ENCODE measurements at regions not wholly inside any gene's neighbourhood (a gene's known extent, or its start where the extent isn't known, plus 50 kb on each side); places are given as distances from the start of the nearest gene placed in this dataset.

DNA sequence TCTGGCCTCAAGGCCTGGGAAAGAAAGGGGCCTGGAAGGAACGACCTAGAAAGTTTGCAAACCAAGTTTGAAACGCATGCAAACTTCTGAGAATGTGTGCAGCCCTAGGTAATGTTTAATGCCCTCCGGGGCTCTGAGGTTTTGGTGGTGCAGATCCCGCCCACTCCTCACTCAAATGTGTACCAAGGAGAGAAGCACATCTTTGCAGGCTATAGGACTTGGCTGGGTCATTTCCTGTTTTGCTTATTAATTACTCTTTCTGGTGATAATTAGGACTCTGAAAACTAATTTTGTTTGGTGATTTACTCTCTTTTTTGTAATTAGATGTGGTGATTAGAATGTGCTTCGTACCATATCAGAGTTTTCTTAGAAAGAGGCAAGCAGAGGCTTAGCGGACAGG is 625.9 kb upstream of the CADM1 start:
- no peak overlapping the region for H2BK5ac ChIP-seq (ENCODE audit: low read depth, low read length, poor library complexity)
- peak overlapping the region; percentile 21 for H4K91ac ChIP-seq (ENCODE audit: low read depth, low read length)
- H3K79me2 ChIP-seq (ENCODE audit: control insufficient read depth, insufficient read depth, low read length, poor library complexity) = no peaks in the 10 kb centered on the region
- no peak overlapping the region for H3K14ac ChIP-seq (ENCODE audit: low read length)
- no peak overlapping the region for H3K27ac ChIP-seq (ENCODE audit: low read depth, low read length)
- H2AK5ac ChIP-seq (ENCODE audit: low read length) = peak overlapping the region; percentile 85
- H3K4me1 ChIP-seq (ENCODE audit: control insufficient read depth in 1 of 2, insufficient read depth in 2 of 2, low read length in 2 of 2) = peaks cover 21 to 27% of the 10 kb centered on the region in 2 experiments
- H2BK120ac ChIP-seq (ENCODE audit: insufficient read depth, low read length, poor library complexity) = no peak overlapping the region
- H2BK12ac ChIP-seq (ENCODE audit: low read length) = no peak overlapping the region
- no peak overlapping the region for H3K4me3 ChIP-seq (ENCODE audit: low read depth, low read length)
- no peak overlapping the region for H3K4me2 ChIP-seq (ENCODE audit: low read length)
- H3K27me3 ChIP-seq (ENCODE audit: insufficient read depth, low read length) = no peaks in the 10 kb centered on the region
- H3K9me3 ChIP-seq (ENCODE audit: insufficient read depth, low read depth, low read length) = no peaks in the 10 kb centered on the region
- no peak overlapping the region for H4K8ac ChIP-seq (ENCODE audit: low read depth, low read length)
- H4K12ac ChIP-seq (ENCODE audit: low read depth, low read length) = no peak overlapping the region
- no peaks in the 10 kb centered on the region for H3K36me3 ChIP-seq (ENCODE audit: control insufficient read depth in 1 of 2, insufficient read depth in 2 of 2, low read length in 2 of 2)
- no peak overlapping the region for H3K4ac ChIP-seq (ENCODE audit: low read depth, low read length)
- no peak overlapping the region for H2AFZ ChIP-seq (ENCODE audit: insufficient read depth, low read length, poor library complexity)
- H3K18ac ChIP-seq (ENCODE audit: low read length) = no peak overlapping the region
- H3K23ac ChIP-seq (ENCODE audit: low read length) = no peak overlapping the region
- no CpG with 5 or more reads among the region's 6 CpGs for WGBS (ENCODE audit: extremely low coverage, insufficient coverage, insufficient read length)
- DNase-seq = no peak
- H3K9ac ChIP-seq (ENCODE audit: low read length) = no peak overlapping the region
- H3K79me1 ChIP-seq (ENCODE audit: low read length) = peaks cover 6% of the 10 kb centered on the region

DNA sequence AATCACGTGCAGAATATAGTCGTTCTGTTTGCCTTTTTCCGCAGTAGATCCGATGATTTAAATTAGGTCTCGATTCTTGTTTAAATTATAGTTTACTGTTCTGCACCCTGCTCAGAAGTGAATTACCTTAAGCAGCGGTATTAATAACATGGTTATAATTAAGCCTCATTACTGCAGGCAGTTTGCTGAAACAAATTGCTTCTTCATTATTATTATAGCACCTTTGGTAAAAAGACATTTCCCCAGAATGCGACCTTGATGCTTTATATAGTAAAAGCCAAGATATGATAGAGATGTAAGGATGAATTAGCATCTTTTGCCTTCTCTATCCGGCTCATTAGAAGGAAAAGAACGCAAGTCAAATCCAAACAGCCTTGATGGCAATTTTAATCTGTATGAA is 625.2 kb upstream of the CADM1 start:
- Histone ChIP-seq H3K36me3 (ENCODE audit: control insufficient read depth in 1 of 2, insufficient read depth in 2 of 2, low read length in 2 of 2) (no peaks in the 10 kb centered on the region), H3K4me2 (ENCODE audit: low read length) (no peak overlapping the region)

DNA sequence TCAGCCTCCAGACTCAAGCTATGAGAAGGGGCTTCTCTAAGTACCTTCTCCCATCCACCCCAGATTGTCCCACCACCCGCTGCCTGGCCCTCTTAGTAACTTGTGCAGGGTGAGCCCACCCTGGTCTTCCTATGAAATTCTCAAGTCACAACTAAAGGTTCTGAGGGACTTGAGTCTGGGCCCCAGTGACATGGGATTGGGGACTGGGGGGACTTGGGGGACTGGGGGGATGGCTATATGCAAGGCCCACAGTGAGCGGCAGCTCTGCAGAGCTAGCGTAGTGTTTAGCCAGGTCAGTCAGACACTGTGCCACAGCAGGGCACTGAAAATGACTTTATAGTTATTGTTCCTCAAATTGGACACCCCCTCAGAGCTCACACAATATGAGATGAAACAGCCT is 622.3 kb upstream of the CADM1 start:
- H3K4me1 ChIP-seq (ENCODE audit: control insufficient read depth in 1 of 2, insufficient read depth in 2 of 2, low read length in 2 of 2) = peaks cover 9 to 13% of the 10 kb centered on the region in 2 experiments
- no peak overlapping the region for H3K14ac ChIP-seq (ENCODE audit: low read length)
- no peak overlapping the region for H2AFZ ChIP-seq (ENCODE audit: insufficient read depth, low read length, poor library complexity)

More for the DNA sequence above, 625.2 kb upstream of the CADM1 start:
- DNase-seq = no peak
- H3K9ac ChIP-seq (ENCODE audit: low read length) = no peak overlapping the region
- H2AFZ ChIP-seq (ENCODE audit: insufficient read depth, low read length, poor library complexity) = no peak overlapping the region
- no peak overlapping the region for H4K8ac ChIP-seq (ENCODE audit: low read depth, low read length)
- H3K14ac ChIP-seq (ENCODE audit: low read length) = no peak overlapping the region
- H2BK120ac ChIP-seq (ENCODE audit: insufficient read depth, low read length, poor library complexity) = no peak overlapping the region
- peaks cover 21 to 27% of the 10 kb centered on the region in 2 experiments for H3K4me1 ChIP-seq (ENCODE audit: control insufficient read depth in 1 of 2, insufficient read depth in 2 of 2, low read length in 2 of 2)
- H3K79me1 ChIP-seq (ENCODE audit: low read length) = peaks cover 6% of the 10 kb centered on the region
- H4K12ac ChIP-seq (ENCODE audit: low read depth, low read length) = no peak overlapping the region
- no peak overlapping the region for H2BK12ac ChIP-seq (ENCODE audit: low read length)
- no peak overlapping the region for H2BK5ac ChIP-seq (ENCODE audit: low read depth, low read length, poor library complexity)
- H4K91ac ChIP-seq (ENCODE audit: low read depth, low read length) = no peak overlapping the region
- no peak overlapping the region for H3K23ac ChIP-seq (ENCODE audit: low read length)
- H3K4me3 ChIP-seq (ENCODE audit: low read depth, low read length) = no peak overlapping the region
- H3K79me2 ChIP-seq (ENCODE audit: control insufficient read depth, insufficient read depth, low read length, poor library complexity) = no peaks in the 10 kb centered on the region
- H3K27ac ChIP-seq (ENCODE audit: low read depth, low read length) = no peak overlapping the region
- no peaks in the 10 kb centered on the region for H3K27me3 ChIP-seq (ENCODE audit: insufficient read depth, low read length)
- WGBS (ENCODE audit: extremely low coverage, insufficient coverage, insufficient read length) = no CpG with 5 or more reads among the region's 9 CpGs
- no peak overlapping the region for H3K4ac ChIP-seq (ENCODE audit: low read depth, low read length)
- no peak overlapping the region for H2AK5ac ChIP-seq (ENCODE audit: low read length)
- no peak overlapping the region for H3K18ac ChIP-seq (ENCODE audit: low read length)
- no peaks in the 10 kb centered on the region for H3K9me3 ChIP-seq (ENCODE audit: insufficient read depth, low read depth, low read length)

DNA sequence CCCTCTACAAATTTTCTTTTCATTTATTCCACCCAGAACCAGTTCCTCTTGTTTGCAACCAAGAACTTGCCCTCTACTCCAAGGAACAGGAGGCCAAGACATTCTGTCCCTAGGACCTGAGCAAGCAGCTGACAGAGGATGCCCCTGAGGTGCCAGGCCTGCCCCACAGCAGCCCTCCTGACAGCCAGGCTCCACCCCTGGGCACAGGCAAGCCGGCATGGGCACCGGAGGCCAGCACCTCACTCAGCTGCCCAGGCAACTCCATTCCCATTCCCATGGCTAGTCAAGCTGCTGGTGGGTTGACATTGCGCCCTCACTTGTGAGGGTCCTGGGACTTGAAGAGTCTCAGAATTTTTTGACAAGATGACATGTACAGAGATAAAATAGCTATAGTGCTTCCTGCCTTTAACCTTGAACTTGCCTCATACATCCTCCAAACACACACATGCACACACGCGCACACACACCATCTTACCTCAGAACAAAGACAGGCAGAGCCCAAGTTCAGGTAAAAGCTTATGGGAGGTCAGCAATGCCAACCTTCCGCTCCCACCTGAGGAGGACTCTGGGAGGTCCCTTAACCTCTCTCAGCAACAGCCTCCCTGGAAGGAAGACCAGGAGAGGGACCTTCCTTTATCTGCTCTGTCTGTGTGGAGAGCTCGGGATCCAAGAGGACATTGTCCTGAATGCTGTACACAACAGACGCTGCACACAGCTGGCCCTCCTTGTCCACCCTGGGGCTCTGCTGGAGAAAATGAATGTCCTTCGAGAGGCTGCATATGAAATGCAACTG is 620.9 kb upstream of the CADM1 start:
- no peaks in the 10 kb centered on the region for H3K9me3 ChIP-seq (ENCODE audit: insufficient read depth, low read depth, low read length)
- no peak overlapping the region for H2AFZ ChIP-seq (ENCODE audit: insufficient read depth, low read length, poor library complexity)
- H2BK12ac ChIP-seq (ENCODE audit: low read length) = peak overlapping the region; percentile 27
- H3K4me2 ChIP-seq (ENCODE audit: low read length) = no peak overlapping the region
- no peaks in the 10 kb centered on the region for H3K79me1 ChIP-seq (ENCODE audit: low read length)
- no peaks in the 10 kb centered on the region for H3K36me3 ChIP-seq (ENCODE audit: control insufficient read depth in 1 of 2, insufficient read depth in 2 of 2, low read length in 2 of 2)
- H3K14ac ChIP-seq (ENCODE audit: low read length) = no peak overlapping the region
- no peak overlapping the region for H2BK120ac ChIP-seq (ENCODE audit: insufficient read depth, low read length, poor library complexity)
- no peak overlapping the region for H3K4ac ChIP-seq (ENCODE audit: low read depth, low read length)
- no peaks in the 10 kb centered on the region for H3K27me3 ChIP-seq (ENCODE audit: insufficient read depth, low read length)
- no peak overlapping the region for H3K23ac ChIP-seq (ENCODE audit: low read length)
- H4K12ac ChIP-seq (ENCODE audit: low read depth, low read length) = no peak overlapping the region
- H3K4me1 ChIP-seq (ENCODE audit: control insufficient read depth in 1 of 2, insufficient read depth in 2 of 2, low read length in 2 of 2) = peaks cover 3 to 7% of the 10 kb centered on the region in 2 experiments
- no peak overlapping the region for H4K8ac ChIP-seq (ENCODE audit: low read depth, low read length)
- H2BK5ac ChIP-seq (ENCODE audit: low read depth, low read length, poor library complexity) = no peak overlapping the region
- WGBS (ENCODE audit: extremely low coverage, insufficient coverage, insufficient read length) = no CpG with 5 or more reads among the region's 9 CpGs
- no peak for DNase-seq
- no peak overlapping the region for H3K9ac ChIP-seq (ENCODE audit: low read length)
- no peak overlapping the region for H3K18ac ChIP-seq (ENCODE audit: low read length)
- H3K27ac ChIP-seq (ENCODE audit: low read depth, low read length) = no peak overlapping the region
- no peak overlapping the region for H2AK5ac ChIP-seq (ENCODE audit: low read length)
- H4K91ac ChIP-seq (ENCODE audit: low read depth, low read length) = no peak overlapping the region
- H3K4me3 ChIP-seq (ENCODE audit: low read depth, low read length) = no peak overlapping the region
- H3K79me2 ChIP-seq (ENCODE audit: control insufficient read depth, insufficient read depth, low read length, poor library complexity) = no peaks in the 10 kb centered on the region

More for the DNA sequence above, 622.3 kb upstream of the CADM1 start:
- Histone ChIP-seq H3K18ac (ENCODE audit: low read length) (no peak overlapping the region), H3K4ac (ENCODE audit: low read depth, low read length) (no peak overlapping the region), H2BK5ac (ENCODE audit: low read depth, low read length, poor library complexity) (no peak overlapping the region), H3K4me2 (ENCODE audit: low read length) (no peak overlapping the region), H4K12ac (ENCODE audit: low read depth, low read length) (no peak overlapping the region), H3K27me3 (ENCODE audit: insufficient read depth, low read length) (no peaks in the 10 kb centered on the region), H3K27ac (ENCODE audit: low read depth, low read length) (no peak overlapping the region), H3K79me1 (ENCODE audit: low read length) (no peaks in the 10 kb centered on the region), H3K9me3 (ENCODE audit: insufficient read depth, low read depth, low read length) (no peaks in the 10 kb centered on the region), H3K23ac (ENCODE audit: low read length) (no peak overlapping the region), H3K9ac (ENCODE audit: low read length) (no peak overlapping the region), H2BK120ac (ENCODE audit: insufficient read depth, low read length, poor library complexity) (no peak overlapping the region), H2BK12ac (ENCODE audit: low read length) (no peak overlapping the region), H4K8ac (ENCODE audit: low read depth, low read length) (no peak overlapping the region), H3K4me3 (ENCODE audit: low read depth, low read length) (no peak overlapping the region), H4K91ac (ENCODE audit: low read depth, low read length) (no peak overlapping the region), H2AK5ac (ENCODE audit: low read length) (no peak overlapping the region), H3K36me3 (ENCODE audit: control insufficient read depth in 1 of 2, insufficient read depth in 2 of 2, low read length in 2 of 2) (no peaks in the 10 kb centered on the region), H3K79me2 (ENCODE audit: control insufficient read depth, insufficient read depth, low read length, poor library complexity) (no peaks in the 10 kb centered on the region)
- DNase-seq = no peak
- no CpG with 5 or more reads among the region's 3 CpGs for WGBS (ENCODE audit: extremely low coverage, insufficient coverage, insufficient read length)

All from trophoblast cell (in vitro differentiated cells and primary cell).